ENCODE measurements at regions not wholly inside any gene's neighbourhood (a gene's known extent, or its start where the extent isn't known, plus 50 kb on each side); places are given as distances from the start of the nearest gene placed in this dataset.
A peak's percentile ranks its signal among the peaks of the same experiment; 100 is the strongest.

DNA sequence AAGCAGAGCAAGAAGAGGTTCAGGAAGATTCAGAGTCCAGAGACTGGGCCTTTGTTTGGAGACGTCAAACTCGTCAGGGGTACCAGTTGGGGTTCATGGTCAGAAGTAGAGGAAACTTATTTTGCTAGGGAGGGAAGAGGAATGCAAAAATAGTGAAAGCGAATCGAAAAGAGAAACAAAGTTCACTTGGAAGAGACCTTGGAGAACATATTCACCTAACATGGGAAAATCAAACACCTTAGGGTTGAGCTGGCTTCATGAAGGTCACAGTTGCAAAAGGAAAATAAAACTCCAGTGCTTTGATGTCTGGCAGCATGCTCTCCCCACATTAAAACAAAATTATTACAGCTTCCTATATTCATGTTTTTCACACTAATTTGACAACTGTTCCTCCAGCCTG lies 440.4 kb downstream of the EPM2A start:
- FAIRE-seq, result no peak

GRCh38 chr6:145295746-145296145 lies 439.6 kb downstream of the EPM2A start:
- FAIRE-seq, result no peak

DNA sequence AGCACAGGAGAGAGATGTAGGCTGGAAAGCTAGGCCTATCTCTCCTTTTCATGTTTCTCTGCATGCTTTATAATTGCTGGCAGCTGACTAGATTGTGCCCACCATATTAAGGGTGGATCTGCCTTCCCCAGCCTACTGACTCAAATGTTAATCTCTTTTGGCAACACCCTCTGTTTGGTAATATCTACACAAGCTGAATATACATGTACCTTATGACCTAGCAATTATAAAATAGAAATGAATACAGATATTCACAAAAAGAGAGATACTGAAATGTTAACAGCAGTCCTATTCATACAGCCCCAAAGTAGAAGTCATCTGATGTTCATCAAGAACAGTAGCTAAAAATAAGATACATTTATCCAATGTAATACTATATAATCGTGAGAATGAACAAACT lies 429.6 kb downstream of the EPM2A start:
- FAIRE-seq, result no peak

DNA sequence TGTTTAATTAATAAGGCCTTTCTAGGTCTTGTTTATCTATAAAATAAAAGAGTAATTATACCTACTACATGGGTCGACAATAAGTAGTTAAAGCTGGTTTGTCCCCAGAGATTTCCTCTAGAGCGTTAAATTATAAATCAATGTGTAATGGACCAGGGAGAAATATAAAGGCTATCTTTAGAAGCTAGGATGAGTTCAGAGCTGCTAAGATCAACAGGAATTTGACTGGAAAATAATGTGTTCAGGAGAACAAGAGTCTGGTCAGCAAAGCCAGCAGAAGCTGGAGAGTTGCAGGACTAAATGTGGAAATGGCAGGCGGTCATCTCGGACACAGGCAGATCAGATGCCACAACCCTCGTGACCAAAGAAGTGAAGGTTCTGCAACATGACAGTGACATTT lies 428.8 kb downstream of the EPM2A start:
- FAIRE-seq, result no peak

GRCh38 chr6:145309842-145310535 lies 425.3 kb downstream of the EPM2A start:
- FAIRE-seq, result no peak

- no peak for FAIRE-seq
Observed at GRCh38 chr6:145312481-145312880, 422.8 kb downstream of the EPM2A start.

DNA sequence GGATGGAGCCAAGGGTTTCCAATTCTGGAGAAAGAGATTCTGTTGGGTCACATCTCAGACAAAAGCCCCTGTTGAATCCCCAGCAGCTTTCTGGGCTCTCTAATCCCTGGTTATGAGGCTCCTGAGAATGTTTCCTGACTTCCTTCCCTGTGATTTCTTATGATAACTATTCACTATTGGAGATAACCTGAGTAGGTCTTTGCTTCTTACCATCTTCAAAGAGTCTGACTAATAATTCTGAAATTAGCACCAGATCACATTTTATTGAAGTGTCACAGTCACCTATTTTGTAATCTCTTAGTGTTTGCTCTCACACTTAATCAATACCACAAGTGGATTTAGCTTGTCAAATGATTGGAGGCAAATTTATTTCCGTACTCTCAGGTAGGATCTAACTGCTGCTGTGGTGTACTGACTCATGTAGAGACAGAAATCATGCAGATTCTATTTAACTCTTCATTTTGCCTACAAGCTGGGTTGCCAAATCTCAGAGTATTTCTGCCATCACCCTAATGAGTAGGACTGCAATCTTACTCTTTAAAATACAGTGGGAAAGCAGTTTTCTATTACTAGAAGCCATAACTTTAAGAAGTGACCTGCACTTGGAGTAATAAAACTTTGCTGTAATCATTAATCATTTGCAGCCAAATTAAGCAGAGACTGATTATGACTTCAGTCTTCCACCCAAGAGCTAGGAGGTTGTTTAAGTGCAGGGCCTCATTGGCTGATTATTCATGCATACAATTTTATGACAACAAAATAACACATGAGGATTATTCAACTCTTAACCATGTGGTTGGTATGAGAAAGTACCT lies 422.1 kb downstream of the EPM2A start:
- FAIRE-seq, result no peak

- FAIRE-seq, result no peak
Observed at GRCh38 chr6:145315982-145316600, 419.2 kb downstream of the EPM2A start.

DNA sequence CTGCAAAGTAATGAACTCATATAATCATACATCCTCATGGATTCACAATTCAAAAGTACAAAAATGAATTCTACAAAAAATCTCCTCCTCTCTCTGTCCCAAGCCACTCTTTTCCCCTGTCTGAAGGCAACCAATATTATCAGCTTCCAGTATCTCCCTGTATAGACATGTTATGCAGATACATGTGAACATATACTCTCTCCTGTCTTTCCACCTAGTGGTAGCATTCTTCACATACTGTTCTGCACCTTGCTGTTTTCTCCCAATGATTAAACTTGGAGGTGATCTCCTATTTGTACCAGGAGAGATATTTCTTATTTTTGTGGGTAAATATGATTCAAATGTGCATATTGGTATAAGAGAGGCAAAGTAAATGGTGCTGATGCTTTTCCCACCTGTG lies 416.4 kb downstream of the EPM2A start:
- no peak for FAIRE-seq

- FAIRE-seq, result peak; percentile 14
Observed at GRCh38 chr6:145319605-145320004, 415.7 kb downstream of the EPM2A start.

GRCh38 chr6:145323646-145324045 lies 411.7 kb downstream of the EPM2A start:
- no peak for FAIRE-seq

GRCh38 chr6:145327586-145327985 lies 407.7 kb downstream of the EPM2A start:
- FAIRE-seq, result no peak

GRCh38 chr6:145329257-145329656 lies 406.1 kb downstream of the EPM2A start:
- no peak for FAIRE-seq

DNA sequence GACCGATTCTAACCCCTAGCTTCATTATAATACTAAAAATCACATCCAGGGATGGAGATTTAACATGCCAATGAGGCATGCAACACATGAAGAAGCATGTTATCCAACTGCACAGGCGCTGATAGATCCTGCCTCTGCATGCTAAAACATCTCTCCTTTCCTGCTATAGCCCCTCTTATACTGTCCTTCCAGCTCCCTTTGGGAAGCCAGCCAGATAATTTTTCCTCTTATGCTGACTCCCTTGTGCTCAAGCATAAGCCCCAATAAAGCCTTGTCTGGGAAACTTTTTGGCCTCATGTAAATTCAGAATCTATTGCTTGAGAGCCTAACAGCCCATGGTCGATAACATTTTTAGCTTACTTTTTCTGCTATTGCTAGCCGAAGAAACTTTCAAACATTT lies 404.3 kb downstream of the EPM2A start:
- FAIRE-seq, result no peak

- no peak for FAIRE-seq
Observed at GRCh38 chr6:145332011-145332410, 403.3 kb downstream of the EPM2A start.

DNA sequence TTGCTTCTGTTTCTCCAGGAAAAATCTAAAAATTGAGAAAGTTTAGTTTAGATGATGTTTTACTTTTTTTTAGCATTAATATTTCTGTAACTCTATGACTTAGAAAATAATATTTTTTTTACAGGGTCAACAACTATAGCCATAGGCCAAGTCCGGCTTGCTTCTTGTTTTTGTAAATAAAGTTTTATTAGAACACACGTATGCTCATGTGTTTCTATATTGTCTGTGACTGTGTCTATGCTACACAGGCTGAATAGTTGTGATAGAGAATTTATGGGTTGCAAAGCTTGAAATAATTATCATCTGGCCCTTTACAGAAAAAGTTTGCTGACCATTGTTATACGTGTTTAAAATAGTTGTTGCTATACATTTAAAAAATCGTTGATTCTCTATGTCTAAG lies 399.2 kb downstream of the EPM2A start:
- no peak for FAIRE-seq

DNA sequence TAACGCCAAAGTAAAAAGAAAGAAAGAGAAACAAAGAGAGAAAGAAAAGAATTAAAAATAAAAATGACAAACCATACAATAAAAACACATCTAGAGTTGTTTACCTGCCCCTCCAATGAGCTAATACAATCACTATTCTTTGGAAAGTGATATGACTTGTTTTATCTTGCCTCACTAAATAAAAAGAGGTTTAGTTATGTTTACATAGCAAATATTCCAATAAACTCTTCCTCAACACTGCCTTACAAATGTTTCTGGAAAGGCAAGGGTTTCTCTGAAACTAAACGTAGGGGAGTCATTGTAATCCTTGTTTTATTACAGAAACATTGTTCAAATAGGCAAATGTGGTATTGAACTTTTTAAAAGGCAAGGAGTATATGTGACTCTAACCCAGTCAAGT lies 396.2 kb downstream of the EPM2A start:
- FAIRE-seq, result no peak

- FAIRE-seq, result no peak
Observed at GRCh38 chr6:145340256-145340655, 395.1 kb downstream of the EPM2A start.

GRCh38 chr6:145345094-145345493 lies 390.2 kb downstream of the EPM2A start:
- FAIRE-seq, result no peak

DNA sequence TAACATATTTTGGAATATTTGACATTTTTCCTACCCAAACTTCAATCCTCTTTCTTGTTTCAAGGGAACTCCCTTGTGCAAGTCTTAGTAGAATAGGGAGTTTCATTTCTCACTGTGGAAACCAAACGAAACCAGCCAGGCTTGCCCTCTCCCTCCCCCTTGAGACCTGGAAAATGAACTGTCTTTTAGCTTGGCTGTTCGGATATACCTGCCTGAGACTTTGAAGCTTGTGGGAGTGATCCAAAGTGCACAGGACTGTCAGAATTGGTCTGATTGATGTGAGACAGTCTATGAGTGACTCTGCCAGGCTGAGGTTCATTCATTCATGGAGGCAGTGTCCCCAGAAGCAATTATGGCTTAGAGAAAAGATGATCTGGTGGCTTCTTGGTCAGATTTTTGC lies 388.1 kb downstream of the EPM2A start:
- FAIRE-seq, result no peak

GRCh38 chr6:145349950-145350510 lies 385.3 kb downstream of the EPM2A start:
- FAIRE-seq, result no peak

DNA sequence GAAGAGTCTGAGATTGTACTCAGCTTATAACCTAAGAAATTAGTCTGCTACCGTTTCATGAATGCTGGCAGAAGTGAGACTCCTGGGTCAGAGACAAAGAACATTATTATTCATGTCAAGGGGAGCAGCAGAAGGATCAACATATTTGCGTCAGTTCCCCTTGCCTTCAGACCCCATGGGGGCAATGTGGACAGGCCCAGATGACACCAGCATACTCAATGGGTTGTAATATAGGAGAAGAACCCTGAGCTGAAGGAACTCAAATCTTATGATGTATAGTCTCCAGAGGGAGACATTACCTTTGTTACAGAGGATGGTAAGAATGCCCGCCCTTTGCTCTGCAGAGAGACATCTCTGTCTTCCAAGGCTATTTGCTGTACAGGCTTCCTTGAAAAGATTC lies 384.4 kb downstream of the EPM2A start:
- no peak for FAIRE-seq

GRCh38 chr6:145352382-145353080 lies 382.8 kb downstream of the EPM2A start:
- FAIRE-seq, result no peak

Measured in colon (tissue), 2 donors.